NCI-H226 (cell line): ENCODE measurements at regions not wholly inside any gene's neighbourhood (a gene's known extent, or its start where the extent isn't known, plus 50 kb on each side); places are given as distances from the start of the nearest gene placed in this dataset.

Source experiments
- DNase-seq: peaks from one replicate; pipeline ENCODE4 v3.0.0-alpha.2; 2015

DNA sequence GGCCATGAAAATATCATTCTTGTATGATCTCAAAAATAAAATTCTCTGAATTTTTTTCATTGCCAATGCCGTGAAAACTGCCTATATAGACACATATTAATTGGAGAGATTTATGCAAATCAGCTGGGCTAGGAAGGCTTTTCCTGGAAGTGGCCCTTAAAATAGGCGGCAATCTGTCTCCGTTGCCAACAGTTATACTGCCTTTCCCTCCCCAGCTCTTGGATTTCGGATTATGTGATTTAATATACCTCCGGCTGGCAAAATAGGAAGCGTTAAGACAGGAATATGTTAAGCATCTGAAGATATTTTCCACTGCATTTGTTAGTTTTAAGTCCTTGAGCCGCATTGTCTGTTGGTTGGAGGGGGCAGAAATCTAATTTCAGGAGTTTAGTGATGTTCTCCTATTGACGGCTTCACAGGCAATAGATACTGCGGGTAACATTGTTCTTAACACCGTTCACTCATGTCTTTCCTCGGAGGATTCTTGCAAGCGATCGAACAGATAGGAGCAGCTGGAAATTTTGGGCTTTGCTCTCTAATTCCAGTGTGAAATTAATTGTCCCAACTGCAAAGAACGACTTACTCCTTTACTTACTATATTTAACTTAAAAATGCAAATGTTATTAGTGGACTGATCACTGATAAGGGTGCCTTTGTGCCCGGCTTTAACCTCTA is 113.3 kb downstream of the LINC00237 start:
- DNase-seq: no peak

GRCh38 chr20:20992277-20992676 is 113.9 kb downstream of the LINC00237 start:
- DNase-seq: no peak

DNA sequence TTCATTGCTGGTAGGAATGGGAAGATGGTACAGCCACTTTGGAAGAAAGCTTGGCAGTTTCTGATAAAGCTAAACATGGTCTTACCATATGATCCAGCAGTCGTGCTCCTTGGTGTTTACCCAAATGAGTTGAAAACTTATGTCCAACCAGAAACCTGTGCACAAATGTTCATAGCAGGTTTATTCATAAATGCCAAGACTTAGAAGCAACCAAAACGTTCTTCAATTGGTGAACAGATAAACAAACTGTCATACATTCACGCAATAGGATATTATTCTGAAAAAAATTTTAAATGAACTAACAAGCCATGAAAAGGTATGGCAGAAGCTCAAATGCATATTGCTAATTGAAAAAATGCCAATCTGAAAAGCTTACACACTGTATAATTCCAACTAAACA is 117.1 kb downstream of the LINC00237 start:
- no peak for DNase-seq

DNA sequence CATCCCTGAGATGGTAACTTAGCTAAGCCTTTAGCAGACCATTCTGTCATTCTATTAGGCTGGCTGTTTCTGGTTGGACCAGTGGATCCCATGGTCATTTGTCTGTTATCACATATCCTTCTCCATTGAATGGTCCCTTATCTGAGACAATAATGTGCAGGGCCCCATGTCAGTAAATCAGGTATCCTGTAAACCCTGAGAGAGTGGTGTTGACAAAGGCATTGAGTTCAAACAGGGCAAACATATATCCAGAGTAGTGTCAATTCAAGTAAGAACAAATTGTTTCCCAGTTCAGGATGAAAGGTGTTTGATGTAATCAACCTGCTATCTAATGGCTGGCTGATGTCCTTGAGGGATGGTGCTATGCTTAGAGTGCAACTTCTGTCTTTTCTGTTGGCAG is 126.2 kb downstream of the LINC00237 start:
- no peak for DNase-seq

- DNase-seq: no peak
Measured at GRCh38 chr20:20977786-20978185, 128.4 kb downstream of the LINC00237 start.

DNA sequence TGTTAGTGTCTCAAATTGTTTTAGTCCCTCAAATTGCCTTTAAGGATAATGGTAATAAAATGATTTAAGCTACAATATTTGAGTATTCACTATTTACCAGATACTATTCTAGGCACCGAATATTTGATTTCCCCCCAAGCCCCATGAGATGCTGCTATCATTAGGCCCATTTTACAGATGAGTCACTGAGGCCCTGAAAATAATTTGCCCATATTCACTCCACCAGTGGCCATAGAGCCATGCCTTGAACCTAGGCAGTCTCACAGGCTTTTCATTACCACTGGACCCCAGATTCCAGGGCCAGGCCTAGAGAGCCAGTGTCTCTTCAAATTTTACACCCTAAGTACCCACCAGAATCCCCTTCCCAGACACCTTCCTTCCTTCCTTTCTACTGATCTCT is 133.7 kb downstream of the LINC00237 start:
- DNase-seq: no peak

GRCh38 chr20:20971810-20972209 is 134.3 kb downstream of the LINC00237 start:
- no peak for DNase-seq

- DNase-seq: no peak
Measured at GRCh38 chr20:20970841-20971240, 135.3 kb downstream of the LINC00237 start.

- DNase-seq: no peak
Measured at GRCh38 chr20:20969701-20970280, 136.4 kb downstream of the LINC00237 start.

DNA sequence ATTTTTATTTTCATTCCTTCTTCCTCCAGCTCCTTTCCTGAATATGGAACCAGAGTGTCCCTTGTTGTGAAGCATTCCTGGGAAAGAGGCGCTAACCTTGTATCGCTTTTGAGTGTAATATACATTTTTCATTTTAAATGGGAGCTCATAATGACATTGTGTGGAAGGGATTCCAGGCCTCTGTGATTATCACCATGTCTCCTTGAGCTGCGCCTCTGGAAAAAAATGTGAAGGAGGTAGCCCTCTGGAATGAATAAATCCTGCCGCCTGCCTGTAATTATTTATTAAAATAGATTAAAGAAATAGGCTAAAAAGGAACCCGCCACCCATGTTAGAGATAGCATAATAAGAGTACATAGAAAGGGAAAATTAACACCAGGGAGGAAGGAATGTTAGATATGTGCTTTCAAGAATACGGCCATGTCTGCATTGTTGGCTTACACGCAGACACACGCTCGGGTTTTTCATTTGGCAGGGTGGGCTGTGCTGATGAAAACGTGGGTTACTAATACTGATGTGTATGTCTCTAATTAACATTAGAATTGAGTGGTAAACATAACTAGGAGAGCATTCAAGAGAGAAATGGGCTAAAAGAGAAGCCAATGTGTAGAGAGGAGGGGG is 138.5 kb downstream of the LINC00237 start:
- DNase-seq: no peak

- no peak for DNase-seq
Measured at GRCh38 chr20:20966171-20966570, 140.0 kb downstream of the LINC00237 start.

DNA sequence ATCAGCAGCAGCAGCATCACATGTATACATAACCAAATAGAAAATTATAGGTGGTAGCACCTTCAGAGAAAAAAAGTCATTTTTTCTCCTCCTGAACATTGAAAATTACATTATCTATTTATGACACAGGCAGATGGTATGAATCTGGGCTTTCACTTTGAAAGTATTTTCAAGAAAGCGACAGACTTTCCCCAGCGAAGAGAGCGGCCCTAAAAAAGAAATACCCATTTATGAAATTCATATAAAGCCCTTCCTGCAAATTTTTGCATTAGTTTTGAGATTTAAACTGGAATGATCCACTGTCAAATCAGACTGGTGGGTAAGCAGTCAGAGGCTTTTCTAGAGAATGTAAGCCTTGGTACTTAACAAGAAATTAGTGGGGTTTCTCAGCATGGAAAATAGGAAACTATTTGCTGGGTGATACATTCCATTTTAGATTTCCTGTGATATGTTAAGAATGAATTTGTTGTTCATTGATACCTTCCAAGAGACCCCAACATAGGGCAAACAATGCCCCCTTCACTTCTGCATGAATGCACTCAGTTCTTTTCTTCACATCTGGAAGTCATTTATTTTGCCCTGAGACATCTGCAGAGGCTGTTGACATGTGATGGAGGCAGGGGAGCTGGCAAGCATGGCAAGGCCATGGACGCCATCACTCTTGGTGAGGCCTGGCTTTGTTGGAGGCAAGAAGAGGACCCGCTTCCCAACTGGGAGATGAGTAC is 147.0 kb downstream of the LINC00237 start:
- DNase-seq: no peak

DNA sequence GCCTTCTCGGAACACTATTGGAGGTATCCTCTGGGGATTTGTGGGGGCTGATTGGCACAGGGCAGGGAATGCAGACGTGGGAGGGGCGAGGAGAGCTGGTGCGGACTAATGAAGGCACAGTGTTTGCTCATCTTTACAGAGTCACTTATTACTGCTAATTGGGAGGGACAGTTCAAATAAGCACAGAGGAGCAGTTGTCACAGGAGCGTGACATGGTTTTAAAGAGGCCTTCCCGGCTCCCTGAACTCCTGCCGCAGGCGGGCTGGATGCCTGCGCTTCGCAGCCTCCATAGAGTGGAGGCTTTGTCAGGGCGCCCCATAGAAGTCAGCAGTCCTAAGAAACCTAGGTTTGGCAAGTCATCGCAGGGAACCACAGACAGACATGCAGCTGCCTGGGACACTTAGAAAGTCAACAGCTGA is 149.6 kb downstream of the LINC00237 start:
- no peak for DNase-seq

- no peak for DNase-seq
Measured at GRCh38 chr20:20955892-20956291, 150.3 kb downstream of the LINC00237 start.

DNA sequence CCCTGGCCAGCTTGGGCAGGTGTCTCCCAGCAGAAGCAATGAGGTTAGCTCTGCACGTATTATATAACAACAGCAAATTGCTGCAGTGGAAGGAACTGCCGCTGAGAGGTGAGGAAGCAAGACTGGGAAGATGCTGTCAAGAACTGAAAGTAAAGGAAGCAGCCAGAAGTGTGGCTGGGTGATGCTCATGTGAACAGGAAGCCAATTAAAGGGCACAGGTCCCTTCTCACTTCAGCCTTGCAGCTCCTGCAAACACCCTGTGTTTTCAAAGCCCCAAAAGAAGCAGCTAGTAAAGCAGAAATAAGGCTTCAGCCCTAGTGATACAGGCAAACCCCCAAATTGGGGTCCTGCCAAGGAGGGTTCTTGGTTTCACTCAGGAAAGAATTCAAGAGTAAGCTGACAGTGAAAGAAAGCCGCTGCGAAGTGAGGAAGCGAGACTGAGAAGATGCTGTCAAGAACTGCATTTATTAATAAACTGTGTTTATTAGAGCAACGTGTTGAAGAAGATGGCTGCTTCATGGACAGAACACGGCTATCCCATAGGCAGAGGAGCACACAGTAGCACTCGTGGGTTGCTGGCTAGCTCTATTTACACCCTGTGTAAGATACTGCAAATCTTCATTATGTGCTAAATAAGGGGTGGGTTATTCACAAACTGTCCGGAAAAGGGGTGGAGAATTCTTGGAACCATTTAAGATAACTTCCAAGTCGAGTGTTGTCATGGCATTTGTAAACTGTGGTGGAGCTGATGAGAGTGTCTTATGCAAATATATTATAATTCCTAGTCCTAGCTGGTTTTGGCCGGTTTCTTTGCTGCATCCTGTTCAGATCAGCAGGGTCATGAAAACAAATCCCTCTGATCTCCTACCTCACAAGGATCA is 152.2 kb downstream of the LINC00237 start:
- no peak for DNase-seq

DNA sequence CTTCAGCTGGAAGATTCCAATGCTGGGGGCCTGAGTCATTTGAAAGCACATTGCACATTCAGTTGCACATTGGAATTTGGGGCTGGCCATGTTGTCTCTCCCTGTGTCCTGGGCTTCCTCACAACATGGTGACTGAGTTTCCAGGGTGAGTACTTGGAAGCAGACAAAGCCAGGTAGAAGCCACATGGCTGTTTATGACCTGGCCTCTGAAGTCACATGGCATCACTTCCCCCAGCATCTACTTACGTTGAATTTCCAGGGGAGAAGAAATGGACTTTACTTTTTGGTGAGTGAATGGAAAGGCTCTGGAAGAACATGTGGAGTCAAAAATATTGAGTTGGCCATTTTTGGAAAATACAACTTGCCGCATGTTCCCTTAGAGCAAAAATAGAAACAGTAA is 155.5 kb downstream of the LINC00237 start:
- DNase-seq: no peak

DNA sequence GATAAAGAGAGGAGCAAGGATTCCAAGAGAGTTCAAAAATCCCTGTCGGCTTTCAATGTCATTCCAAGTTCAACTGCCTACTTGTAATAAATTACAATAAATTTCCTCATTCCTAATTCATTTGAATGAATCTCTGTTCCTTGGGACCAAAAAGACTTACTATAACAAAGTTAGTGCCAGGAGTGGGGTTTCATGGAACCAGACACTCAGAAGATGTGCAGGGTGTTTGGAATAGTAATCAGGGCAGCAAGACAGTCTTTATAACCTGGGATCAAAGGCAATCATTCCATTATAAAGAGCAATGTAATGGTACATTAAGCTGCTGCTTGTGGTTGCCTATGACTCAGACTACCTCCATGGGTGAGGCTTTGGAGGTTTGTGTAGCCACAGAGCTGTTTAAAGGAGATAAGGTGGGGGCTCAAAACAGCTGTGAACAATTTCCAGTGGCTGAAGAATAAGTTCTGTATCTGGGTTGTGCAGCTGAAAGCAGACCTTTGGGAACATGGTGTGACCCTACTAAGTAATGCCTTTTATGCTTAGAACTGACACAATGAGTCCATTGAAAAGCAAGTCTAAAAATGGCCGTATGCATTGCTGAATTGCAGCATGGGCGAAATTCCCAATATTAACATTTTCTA is 159.9 kb downstream of the LINC00237 start:
- DNase-seq: no peak

DNA sequence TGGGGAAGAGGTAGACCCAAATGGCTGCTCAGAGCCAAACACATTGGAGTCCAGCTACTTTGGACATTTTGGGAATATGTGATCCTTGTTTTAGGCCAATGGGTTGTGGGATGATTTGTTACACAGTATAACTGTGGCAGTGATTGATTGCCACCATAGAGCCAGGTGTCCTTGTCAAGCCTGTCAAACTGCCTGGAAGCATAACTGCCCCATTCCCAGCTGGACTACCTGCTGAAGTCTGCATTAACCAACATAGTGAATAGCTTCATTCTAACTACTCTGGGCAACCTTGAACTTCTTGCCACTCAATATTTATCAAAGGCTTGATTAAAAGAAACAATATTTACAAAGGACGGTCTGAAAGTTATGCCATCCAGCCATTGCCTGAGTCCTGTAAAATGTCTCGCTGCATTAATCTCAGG is 164.7 kb downstream of the LINC00237 start:
- DNase-seq: no peak

DNA sequence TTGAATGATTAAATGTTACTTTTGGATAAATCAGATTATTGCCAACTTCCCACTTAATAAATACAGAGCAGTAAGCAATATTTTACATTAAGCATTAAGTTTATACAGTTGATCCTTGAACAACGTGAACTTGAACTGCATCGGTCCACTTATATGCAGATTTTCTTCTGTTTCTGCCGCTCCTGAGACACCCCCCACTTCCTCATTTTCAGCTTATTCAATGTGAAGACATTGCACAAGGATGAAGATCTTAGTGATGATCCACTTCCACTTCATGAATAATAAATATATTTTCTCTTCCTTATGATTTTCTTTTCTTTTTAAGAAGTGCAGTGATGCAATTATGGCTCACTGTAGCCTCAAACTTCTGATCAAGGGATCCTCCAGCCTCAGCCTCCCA is 167.2 kb downstream of the LINC00237 start:
- no peak for DNase-seq

DNA sequence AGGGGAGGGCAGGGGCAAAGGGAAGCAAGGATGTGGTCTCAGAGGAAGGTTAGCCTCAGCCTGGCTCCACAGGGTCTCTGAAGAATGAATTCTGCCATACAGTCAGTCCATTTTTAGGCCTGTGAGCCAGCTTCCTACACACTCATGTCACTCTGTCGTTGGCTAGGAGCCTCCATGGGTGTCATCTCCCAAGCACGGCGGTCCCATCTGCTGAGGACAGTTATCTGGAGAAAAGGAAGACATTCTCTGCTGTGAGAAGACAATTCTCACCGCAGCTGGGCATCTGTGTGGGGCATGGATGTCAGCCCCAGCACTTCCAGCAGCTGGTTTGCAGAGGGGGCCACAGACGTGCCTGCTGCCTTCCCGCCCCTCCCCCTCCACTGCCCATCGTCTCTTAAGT is 167.6 kb downstream of the LINC00237 start:
- DNase-seq: no peak

DNA sequence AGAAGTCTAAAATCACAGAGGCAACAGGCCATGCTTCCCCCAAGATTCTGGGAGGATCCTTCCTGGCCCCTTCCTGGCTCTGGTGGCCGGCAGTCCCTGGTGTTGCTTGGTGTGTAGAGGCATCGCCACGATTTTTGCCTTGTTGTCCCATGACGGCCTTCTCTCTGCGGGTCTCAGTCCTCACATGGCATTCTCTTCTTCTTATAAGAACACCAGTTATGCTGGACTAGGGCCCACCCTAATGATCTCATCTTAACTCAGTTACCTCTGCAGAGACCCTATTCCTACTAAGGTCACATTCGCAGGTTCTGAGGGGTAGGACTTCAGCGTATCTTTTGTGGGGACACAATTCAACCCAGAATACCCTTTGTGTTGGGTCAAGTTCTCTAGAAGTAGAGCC is 168.0 kb downstream of the LINC00237 start:
- no peak for DNase-seq
